ENCODE measurements at regions not wholly inside any gene's neighbourhood (a gene's known extent, or its start where the extent isn't known, plus 50 kb on each side); places are given as distances from the start of the nearest gene placed in this dataset.
"Not testable (repeated sequence)": the region's sequence is repeated elsewhere in the genome, so short reads cannot be mapped to it uniquely, and the experiment has no call there.

DNA sequence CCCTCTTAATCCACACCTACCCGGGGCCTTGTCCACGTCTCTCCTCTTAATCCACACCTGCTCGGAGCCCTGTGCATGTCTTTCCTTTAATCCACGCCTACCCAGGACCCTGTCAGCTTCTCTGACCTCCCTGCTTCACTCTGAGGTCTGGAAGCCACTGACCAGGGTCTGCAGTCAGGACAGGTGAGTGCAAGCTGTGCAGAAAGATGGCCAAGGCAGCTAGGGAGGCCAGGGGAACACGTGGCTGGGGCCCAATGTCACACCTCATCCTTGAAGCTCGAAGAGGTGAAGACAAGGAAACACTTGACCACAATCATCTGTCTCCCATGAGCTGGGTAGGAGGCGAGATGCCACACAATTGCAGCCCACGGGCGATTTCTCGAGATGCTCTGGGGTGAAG lies 1516.9 kb downstream of the BRD1 start:
- no peak for DNase-seq

GRCh38 chr22:48310289-48310688 lies 1517.4 kb downstream of the BRD1 start:
- DNase-seq = no peak

- DNase-seq = no peak
These were observed 1517.8 kb downstream of the BRD1 start for GRCh38 chr22:48309836-48310235.

DNA sequence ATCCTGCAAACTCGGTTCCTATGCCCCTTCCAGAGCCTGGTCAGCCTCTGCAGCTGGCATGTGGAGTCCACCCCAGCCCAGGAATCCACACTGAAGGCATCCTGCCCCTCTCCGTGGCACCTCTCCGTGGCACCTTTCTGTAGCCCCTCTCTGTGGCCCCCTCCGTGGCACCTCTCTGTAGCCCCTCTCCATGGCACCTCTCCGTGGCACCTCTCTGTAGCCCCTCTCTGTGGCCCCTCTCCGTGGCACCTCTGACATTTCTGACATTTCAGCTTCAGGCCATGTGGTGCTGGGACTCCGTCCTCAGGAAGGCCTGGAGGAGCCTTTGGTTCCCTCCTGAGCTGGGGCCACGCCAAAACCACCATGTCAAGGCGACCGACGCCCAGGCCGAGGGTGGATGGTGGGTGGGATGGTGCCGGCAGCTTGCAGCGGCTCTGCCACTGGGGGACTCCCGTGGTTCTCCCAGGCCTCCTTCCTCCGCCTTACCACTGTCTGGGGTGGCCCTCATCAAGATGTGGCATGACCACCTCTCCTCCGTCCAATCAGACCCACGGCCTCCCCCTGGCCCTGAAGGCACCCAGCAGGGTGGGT lies 1518.5 kb downstream of the BRD1 start:
- no peak for DNase-seq

DNA sequence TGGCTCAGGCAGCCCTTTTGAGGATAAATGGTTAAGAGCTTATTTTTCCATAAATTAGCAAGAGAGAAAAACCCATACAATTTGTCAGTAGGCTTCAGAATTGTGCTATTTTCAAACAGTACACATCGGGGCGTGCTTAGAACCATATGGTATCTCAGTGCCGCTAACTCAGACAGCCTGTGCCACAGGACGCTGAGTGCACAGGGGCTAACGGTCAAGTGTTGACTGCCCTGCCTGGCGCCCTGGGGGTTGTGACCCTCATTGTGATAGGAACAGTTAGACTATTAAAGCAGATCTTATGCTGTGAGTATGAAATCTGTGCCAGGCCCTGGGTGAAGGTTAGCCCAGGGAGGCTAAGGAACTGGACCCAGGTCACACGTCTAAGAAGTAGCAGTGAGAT lies 1519.7 kb downstream of the BRD1 start:
- DNase-seq = no peak

GRCh38 chr22:48306785-48307510 lies 1520.7 kb downstream of the BRD1 start:
- DNase-seq = no peak

DNA sequence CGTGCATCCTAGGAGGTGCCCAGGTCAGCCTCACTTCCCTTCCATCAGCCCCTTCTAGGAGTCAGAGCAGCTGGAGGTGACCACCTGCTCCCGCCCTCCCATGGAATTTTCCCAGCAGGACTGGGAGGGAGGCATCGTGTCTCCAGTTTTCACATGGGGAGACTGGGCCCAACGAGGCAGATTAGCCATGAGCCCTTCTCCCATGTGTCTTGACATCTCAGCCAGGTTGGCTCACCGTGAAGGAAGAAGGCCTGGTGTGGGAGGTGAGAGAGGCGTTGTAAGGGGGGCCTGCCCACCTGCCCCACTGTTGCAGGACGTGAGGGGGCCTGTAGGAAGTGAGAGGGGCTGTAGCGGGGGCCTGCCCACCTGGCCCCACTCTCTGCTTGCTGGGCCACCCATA lies 1521.4 kb downstream of the BRD1 start:
- DNase-seq = no peak

DNA sequence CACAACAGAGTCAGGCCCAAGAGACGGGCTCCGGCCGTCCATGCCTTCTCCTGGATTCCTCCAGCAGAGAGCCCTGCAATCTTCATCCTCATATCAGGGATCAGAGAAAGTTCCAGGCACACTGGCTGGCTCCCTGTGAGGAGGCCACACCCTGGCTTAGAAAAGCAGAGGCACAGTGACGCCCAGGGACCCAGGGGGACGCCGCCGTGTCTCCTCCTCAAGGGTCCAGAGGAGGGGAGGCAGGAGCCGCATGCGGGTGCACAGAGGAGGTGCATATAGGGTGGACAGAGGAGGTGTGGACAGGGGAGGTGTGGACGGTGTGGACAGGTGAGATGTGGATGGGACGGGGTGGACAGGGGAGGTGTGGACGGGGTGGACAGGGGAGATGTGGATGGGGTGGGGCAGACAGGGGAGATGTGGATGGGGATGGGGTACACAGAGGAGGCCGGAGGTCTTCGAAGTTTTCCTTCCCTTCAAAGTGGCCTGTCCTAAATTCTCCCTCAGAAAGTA lies 1521.9 kb downstream of the BRD1 start:
- no peak for DNase-seq

DNA sequence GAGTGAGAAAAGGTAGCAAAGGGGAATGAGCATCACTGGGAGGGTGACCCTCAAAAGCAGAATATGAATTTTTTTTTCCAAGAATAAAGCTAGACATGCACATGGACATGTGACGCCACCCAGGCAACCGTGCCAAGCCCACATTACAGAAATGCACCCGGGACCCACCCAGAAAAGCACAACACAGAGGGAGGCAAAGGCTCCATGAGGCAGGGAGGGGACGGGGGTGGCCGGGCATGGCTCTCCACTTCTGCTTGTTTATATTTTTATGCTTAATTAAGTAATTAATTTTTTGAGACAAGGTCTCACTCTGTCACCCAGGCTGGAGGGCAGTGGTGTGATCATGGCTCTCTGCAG lies 1524.3 kb downstream of the BRD1 start:
- DNase-seq = no peak

GRCh38 chr22:48302657-48303368 lies 1524.9 kb downstream of the BRD1 start:
- no peak for DNase-seq

DNA sequence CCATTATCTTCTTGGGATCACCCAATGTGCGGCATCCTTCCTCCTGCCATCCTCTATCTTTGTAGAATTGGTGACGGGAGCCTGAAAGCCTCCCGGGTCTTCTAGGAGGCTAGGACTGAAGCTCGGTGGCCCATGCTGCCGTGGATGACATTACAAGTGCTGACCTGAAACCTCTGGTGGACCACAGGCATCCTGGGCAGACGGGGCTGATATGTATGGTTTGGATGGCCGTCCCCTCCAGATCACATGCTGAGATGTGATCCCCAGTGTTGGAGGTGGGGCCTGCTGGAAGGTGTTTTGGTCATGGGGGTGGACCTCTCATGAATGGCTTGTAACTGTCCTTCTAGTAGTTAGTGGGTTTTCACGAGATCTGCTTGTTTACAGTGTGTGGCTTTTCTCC lies 1525.8 kb downstream of the BRD1 start:
- DNase-seq = no peak

- DNase-seq = no peak
These were observed 1526.3 kb downstream of the BRD1 start for GRCh38 chr22:48301421-48301820.

GRCh38 chr22:48300877-48301276 lies 1526.8 kb downstream of the BRD1 start:
- DNase-seq = no peak

GRCh38 chr22:48299801-48300200 lies 1527.9 kb downstream of the BRD1 start:
- no peak for DNase-seq

DNA sequence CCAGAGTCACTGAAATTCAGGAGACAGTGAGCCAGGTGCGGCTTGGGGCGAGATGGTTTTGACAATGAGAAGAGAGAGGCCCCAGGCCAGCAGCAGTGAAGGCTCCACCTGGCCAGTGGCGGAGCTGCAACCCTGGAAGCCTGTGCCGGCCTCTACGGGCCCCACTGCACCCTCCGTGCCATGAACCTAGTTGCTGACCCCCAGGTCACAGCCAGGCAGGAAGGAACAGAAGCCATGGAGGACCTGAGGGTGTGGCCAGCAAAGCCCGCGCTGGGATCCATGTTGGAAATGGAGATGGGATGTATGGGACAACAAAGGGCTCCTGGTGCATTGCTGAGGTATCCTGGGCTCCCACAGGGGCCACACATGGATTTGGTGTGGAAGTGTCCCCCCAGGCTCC lies 1528.5 kb downstream of the BRD1 start:
- no peak for DNase-seq

DNA sequence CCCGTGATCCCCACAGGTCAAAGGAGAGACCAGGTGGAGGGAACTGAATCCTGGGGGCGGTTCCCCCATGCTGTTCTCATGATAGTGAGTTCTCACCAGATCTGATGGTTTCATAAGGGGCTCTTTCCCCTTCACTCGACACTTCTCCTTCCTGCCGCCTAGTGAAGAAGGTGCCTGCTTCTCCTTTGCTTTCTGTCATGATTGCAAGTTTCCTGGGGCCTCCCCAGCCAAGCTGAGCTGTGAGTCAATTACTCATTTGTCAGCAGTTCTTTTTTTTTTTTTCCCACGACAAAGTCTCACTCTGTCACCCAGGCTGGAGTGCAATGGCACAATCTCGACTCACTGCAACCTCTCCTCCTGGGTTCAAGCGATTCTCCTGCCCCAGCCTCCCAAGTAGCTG lies 1530.4 kb downstream of the BRD1 start:
- DNase-seq = no peak

GRCh38 chr22:48289954-48290353 lies 1527.5 kb downstream of the TBC1D22A start:
- not testable (repeated sequence) for DNase-seq

DNA sequence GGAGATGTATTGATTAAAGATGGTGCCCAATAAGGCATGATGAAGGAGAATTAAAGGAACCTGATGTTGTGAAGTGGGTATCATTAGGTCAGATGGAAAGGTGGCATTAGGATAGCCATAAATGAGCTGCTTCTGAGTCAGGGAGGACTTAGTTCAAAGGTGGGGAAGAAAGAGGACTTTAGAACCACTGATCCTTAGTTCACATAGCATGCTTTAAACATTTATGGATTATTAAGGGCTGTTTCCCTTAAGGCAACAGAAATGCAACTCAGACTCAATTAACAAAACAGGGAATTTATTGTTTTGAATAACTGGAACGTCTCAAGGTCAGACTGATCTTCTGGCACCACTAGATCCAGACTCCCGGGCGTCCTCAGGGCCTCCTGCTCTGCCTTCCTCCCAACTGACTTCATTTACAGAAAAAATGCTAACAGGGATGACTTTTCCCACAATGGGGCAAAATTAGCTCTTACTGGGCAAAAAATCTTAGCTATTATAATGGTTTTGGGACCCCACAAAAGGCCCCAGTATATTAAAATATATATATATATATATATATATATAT lies 1526.0 kb downstream of the TBC1D22A start:
- no peak for DNase-seq

GRCh38 chr22:48287031-48287430 lies 1524.6 kb downstream of the TBC1D22A start:
- no peak for DNase-seq

DNA sequence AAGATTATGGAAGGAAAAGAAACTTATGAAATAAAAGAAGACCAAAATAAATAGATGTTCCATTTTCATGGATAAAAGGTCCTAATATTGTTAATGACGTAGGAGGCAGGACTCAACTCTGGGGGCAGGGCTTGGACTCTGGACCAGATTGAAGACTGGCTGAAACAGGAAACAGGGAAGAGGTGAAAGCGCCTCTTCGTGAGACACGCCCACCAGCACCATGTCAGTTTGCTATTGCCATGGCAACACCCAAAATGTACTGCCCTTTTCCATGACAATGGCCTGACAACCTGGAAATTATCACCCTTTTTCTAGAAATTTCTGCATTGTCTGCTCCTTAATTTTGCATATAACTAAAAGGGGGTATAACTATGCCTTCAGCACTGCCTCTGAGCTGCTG lies 1522.2 kb downstream of the TBC1D22A start:
- DNase-seq = no peak

DNA sequence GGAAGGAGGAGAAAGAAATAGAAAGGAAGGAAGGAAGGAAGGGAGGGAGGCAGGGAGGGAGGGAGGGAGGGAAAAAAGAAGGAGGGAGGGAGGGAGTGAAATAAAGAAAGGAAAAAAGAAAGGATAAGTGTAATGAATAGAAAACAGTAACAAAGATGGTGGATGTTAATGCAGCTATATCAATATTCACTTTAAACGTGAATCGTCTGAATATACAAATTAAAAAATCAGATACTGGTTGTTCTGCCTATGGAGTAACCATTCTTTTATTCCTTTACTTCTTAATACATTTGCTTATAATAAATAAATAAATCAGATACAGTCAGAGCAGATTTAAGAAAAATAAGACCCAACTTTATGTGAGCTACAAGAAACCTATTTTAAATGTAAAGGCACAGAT lies 1520.4 kb downstream of the TBC1D22A start:
- DNase-seq = no peak

DNA sequence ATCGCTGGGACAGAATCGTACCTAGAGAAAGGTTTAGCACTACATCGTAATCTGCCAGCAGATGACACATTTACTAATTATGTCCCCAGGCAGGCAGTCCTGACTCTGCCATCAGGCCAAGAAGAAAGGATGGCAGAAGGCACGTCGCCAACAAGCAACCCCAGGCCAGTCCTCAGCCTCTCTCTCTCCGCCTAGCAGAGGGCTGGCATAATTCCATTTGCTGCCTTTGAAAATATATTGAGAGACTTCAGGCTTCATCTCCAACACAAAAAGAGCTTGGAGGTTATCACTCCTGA lies 1517.0 kb downstream of the TBC1D22A start:
- DNase-seq = no peak

GRCh38 chr22:48278620-48279460 lies 1516.4 kb downstream of the TBC1D22A start:
- DNase-seq = no peak
